ENCODE measurements at regions not wholly inside any gene's neighbourhood (a gene's known extent, or its start where the extent isn't known, plus 50 kb on each side); places are given as distances from the start of the nearest gene placed in this dataset.
"Not testable (repeated sequence)": the region's sequence is repeated elsewhere in the genome, so short reads cannot be mapped to it uniquely, and the experiment has no call there.

GRCh38 chr4:117577686-117578311 lies 456.5 kb upstream of the NDST3 start:
- DNase-seq: no peak

GRCh38 chr4:117588771-117589170 lies 445.5 kb upstream of the NDST3 start:
- DNase-seq: no peak

GRCh38 chr4:117596917-117597480 lies 437.3 kb upstream of the NDST3 start:
- no peak for DNase-seq

GRCh38 chr4:117599393-117599792 lies 434.9 kb upstream of the NDST3 start:
- DNase-seq: not testable (repeated sequence)

- DNase-seq: not testable (repeated sequence)
Measured at GRCh38 chr4:117600936-117601335, 433.4 kb upstream of the NDST3 start.

GRCh38 chr4:117610706-117611308 lies 423.5 kb upstream of the NDST3 start:
- DNase-seq: no peak

GRCh38 chr4:117621673-117622072 lies 412.6 kb upstream of the NDST3 start:
- no peak for DNase-seq

- DNase-seq: no peak
Measured at GRCh38 chr4:117623326-117623725, 411.0 kb upstream of the NDST3 start.

- no peak for DNase-seq
Measured at GRCh38 chr4:117626664-117627063, 407.6 kb upstream of the NDST3 start.

GRCh38 chr4:117634716-117635115 lies 399.6 kb upstream of the NDST3 start:
- DNase-seq: no peak

GRCh38 chr4:117637347-117637746 lies 396.9 kb upstream of the NDST3 start:
- no peak for DNase-seq

- DNase-seq: no peak
Measured at GRCh38 chr4:117640836-117641235, 393.4 kb upstream of the NDST3 start.

- no peak for DNase-seq
Measured at GRCh38 chr4:117641519-117641918, 392.8 kb upstream of the NDST3 start.

GRCh38 chr4:117654079-117654478 lies 380.2 kb upstream of the NDST3 start:
- DNase-seq: no peak

- no peak for DNase-seq
Measured at GRCh38 chr4:117660668-117661067, 373.6 kb upstream of the NDST3 start.

GRCh38 chr4:117661091-117662072 lies 372.9 kb upstream of the NDST3 start:
- no peak for DNase-seq

- no peak for DNase-seq
Measured at GRCh38 chr4:117664706-117665444, 369.4 kb upstream of the NDST3 start.

- DNase-seq: no peak
Measured at GRCh38 chr4:117676153-117676552, 358.1 kb upstream of the NDST3 start.

GRCh38 chr4:117678861-117679260 lies 355.4 kb upstream of the NDST3 start:
- DNase-seq: no peak

GRCh38 chr4:117691572-117692351 lies 342.5 kb upstream of the NDST3 start:
- DNase-seq: no peak

- DNase-seq: no peak
Measured at GRCh38 chr4:117692538-117692937, 341.7 kb upstream of the NDST3 start.

- no peak for DNase-seq
Measured at GRCh38 chr4:117699595-117699994, 334.7 kb upstream of the NDST3 start.

All from activated CD4-positive, alpha-beta T cell treated with anti-CD3 and anti-CD28 coated beads for 48 hours (primary cell).